Upper lobe of left lung (tissue), 4 donors: ENCODE measurements at regions not wholly inside any gene's neighbourhood (a gene's known extent, or its start where the extent isn't known, plus 50 kb on each side); places are given as distances from the start of the nearest gene placed in this dataset.

ENCODE experiments used
- POLR2A ChIP-seq, 4 donors: fragments of 450-650 bp; IDR thresholded peaks; one replicate each; pipeline ENCODE4 v1.5.1; 2016 to 2017; ENCODE audit warnings: antibody characterized with exemption in 4 of 4, mild to moderate bottlenecking in 2 of 4
- POLR2AphosphoS5 ChIP-seq, 2 donors: sonication (generic); formaldehyde crosslinking; IDR thresholded peaks; one replicate each; pipeline ENCODE4 v1.5.1; 2017; ENCODE audit warnings: antibody characterized with exemption in 2 of 2
- TF ChIP-seq, protein P1 (sequence below), 6 experiments: fragments of 450-650 bp in 4 of 6; fragments of 200-600 bp in 2 of 6; sonication (generic) in 2 of 6; IDR thresholded peaks; one replicate each; pipeline ENCODE4 v1.5.1; 2016 to 2019; ENCODE audit warnings: antibody characterized with exemption in 6 of 6

DNA sequence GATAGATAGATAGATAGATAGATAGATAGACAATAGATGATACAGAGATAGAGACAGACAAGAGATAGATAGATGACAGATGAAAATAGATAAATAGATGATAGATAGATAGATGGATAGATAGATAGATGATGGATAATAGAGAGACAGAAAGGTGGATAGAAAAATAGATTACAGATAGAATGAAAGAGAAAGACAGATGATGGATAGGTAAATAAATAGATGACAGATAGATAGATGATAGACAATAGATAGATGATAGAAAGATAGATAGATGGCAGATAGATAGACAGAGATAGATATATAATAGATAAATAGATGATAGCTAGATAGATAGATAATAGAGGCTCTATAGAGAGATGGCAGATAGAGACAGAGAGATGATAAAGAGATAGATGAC is 523.0 kb downstream of the BCL11B start:
- TF ChIP-seq POLR2AphosphoS5 (IDR thresholded peaks at IDR 0.05): no peak
- TF ChIP-seq, protein P1, sequence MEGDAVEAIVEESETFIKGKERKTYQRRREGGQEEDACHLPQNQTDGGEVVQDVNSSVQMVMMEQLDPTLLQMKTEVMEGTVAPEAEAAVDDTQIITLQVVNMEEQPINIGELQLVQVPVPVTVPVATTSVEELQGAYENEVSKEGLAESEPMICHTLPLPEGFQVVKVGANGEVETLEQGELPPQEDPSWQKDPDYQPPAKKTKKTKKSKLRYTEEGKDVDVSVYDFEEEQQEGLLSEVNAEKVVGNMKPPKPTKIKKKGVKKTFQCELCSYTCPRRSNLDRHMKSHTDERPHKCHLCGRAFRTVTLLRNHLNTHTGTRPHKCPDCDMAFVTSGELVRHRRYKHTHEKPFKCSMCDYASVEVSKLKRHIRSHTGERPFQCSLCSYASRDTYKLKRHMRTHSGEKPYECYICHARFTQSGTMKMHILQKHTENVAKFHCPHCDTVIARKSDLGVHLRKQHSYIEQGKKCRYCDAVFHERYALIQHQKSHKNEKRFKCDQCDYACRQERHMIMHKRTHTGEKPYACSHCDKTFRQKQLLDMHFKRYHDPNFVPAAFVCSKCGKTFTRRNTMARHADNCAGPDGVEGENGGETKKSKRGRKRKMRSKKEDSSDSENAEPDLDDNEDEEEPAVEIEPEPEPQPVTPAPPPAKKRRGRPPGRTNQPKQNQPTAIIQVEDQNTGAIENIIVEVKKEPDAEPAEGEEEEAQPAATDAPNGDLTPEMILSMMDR (IDR thresholded peaks at IDR 0.05): no peak
- no peak for TF ChIP-seq POLR2A (IDR thresholded peaks at IDR 0.05)
